HepG2 (cell line): ENCODE measurements at regions not wholly inside any gene's neighbourhood (a gene's known extent, or its start where the extent isn't known, plus 50 kb on each side); places are given as distances from the start of the nearest gene placed in this dataset.

Source experiments
- ELF1 ChIP-seq: sonication (generic); formaldehyde crosslinking; IDR thresholded peaks from 2 replicates; pipeline ENCODE4 v1.4.0; 2020; ENCODE audit warnings: missing genetic modification reagents
- GMEB2 ChIP-seq: IDR thresholded peaks from 2 replicates; pipeline ENCODE4 v1.6.1; 2016; ENCODE audit warnings: missing biosample characterization, missing genetic modification reagents, low read depth
- HNF1A ChIP-seq, 2 experiments: sonication (generic) in 1 of 2; formaldehyde crosslinking in 1 of 2; IDR thresholded peaks; 2 replicates each; pipeline versions ENCODE4 v1.4.0 to v1.6.1; 2016 to 2020; ENCODE audit warnings: borderline replicate concordance in 1 of 2, low read depth in 1 of 2, mild to moderate bottlenecking in 1 of 2, missing genetic modification reagents in 1 of 2
- KDM5B ChIP-seq: sonication (generic); formaldehyde crosslinking; IDR thresholded peaks from 2 replicates; pipeline ENCODE4 v1.4.0; 2020; ENCODE audit warnings: missing genetic modification reagents, mild to moderate bottlenecking, borderline replicate concordance
- ZBTB40 ChIP-seq, 2 experiments: fragments of 450-650 bp in 1 of 2; sonication (generic) in 1 of 2; formaldehyde crosslinking in 1 of 2; IDR thresholded peaks; 2 replicates each; pipeline versions ENCODE4 v1.6.1 to v1.8.0; 2016 to 2022; ENCODE audit warnings: antibody characterized with exemption in 1 of 2, mild to moderate bottlenecking in 1 of 2, missing genetic modification reagents in 1 of 2
- ZNF580 ChIP-seq: IDR thresholded peaks from 2 replicates; pipeline ENCODE4 v1.6.1; 2016; ENCODE audit warnings: low read depth, borderline replicate concordance
- ZNF687 ChIP-seq: sonication (generic); formaldehyde crosslinking; IDR thresholded peaks from 2 replicates; pipeline ENCODE4 v1.5.1; 2020; ENCODE audit warnings: mild to moderate bottlenecking, missing genetic modification reagents, moderate library complexity
- ZSCAN21 ChIP-seq: sonication (generic); formaldehyde crosslinking; IDR thresholded peaks from 2 replicates; pipeline ENCODE4 v1.8.0; 2022; ENCODE audit warnings: mild to moderate bottlenecking, missing genetic modification reagents, moderate library complexity, borderline replicate concordance

DNA sequence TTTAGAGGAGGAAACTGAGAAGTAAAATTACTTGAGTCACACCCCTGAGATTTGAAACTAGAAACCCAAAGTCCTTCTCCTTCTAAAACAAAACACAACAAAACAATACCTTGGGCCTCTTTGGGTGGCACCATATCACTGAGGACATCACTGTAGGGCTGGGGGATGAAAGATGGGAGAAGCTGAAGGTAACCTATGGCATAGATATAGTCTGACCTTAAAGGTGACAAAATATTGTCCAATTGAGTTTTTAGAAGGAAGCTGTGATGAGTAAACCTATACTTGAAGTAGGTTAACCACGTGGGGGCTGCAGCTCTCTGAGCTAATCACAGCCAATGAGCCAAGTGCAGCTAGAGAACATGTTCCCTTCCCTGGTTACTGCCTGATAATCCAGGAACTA lies 167.4 kb upstream of the CD180 start (continued):
- no peak for TF ChIP-seq ZNF687 (CRISPR knock-in tag)
- TF ChIP-seq GMEB2 = no peak
- TF ChIP-seq ZBTB40 (IDR thresholded peaks at IDR 0.05) = no peak
- no peak for TF ChIP-seq ZBTB40 (CRISPR knock-in tag; IDR thresholded peaks at IDR 0.05)
- TF ChIP-seq HNF1A (IDR thresholded peaks at IDR 0.05; ENCODE audit: low read depth) = no peak
- TF ChIP-seq HNF1A (CRISPR knock-in tag; IDR thresholded peaks at IDR 0.05; ENCODE audit: borderline replicate concordance) = no peak
- no peak for TF ChIP-seq ZSCAN21
- no peak for TF ChIP-seq ZNF580 (CRISPR knock-in tag)
- TF ChIP-seq ELF1 (CRISPR knock-in tag) = no peak
- TF ChIP-seq KDM5B = no peak
